22Rv1 (cell line): ENCODE measurements at regions not wholly inside any gene's neighbourhood (a gene's known extent, or its start where the extent isn't known, plus 50 kb on each side); places are given as distances from the start of the nearest gene placed in this dataset.

Experiments
- ZFX ChIP-seq: fragments of 450-650 bp; IDR thresholded peaks from 2 replicates; pipeline ENCODE4 v1.6.1; 2017; ENCODE audit warnings: antibody characterized with exemption, borderline replicate concordance
- TF ChIP-seq, protein P1 (sequence below): fragments of 450-650 bp; IDR thresholded peaks from 2 replicates; pipeline ENCODE4 v1.5.1; 2017; ENCODE audit warnings: mild to moderate bottlenecking

DNA sequence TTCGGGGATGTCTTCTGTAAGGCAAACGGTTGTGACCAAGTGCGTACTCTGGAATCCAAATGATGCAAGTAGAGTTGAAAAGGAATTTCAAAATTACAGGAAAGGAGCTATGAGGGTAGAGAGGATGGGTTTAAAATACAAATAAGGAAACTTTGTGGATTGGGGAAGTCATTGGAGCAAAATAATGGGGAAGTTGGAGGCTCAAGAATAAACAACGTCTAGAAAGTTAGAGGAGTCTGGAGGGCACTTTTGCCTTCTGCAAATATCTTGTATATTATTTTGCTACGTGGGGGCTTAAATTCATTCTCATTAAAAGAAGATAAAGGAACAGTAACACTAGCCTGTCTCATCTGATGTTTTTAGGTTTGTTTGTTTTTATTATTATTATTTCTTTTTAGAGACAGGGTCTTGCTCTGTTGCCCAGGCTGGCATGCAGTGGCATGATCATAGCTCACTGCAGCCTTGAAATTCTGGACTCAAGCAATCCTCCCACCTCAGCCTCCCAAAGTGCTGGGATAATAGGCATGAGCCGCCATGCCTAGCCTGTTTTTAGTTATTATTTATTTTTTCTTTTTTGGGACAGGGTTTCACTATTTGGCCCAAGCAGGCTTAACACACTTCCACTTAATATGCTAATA is 55.0 kb upstream of the TNFAIP3 start:
- TF ChIP-seq, protein P1, sequence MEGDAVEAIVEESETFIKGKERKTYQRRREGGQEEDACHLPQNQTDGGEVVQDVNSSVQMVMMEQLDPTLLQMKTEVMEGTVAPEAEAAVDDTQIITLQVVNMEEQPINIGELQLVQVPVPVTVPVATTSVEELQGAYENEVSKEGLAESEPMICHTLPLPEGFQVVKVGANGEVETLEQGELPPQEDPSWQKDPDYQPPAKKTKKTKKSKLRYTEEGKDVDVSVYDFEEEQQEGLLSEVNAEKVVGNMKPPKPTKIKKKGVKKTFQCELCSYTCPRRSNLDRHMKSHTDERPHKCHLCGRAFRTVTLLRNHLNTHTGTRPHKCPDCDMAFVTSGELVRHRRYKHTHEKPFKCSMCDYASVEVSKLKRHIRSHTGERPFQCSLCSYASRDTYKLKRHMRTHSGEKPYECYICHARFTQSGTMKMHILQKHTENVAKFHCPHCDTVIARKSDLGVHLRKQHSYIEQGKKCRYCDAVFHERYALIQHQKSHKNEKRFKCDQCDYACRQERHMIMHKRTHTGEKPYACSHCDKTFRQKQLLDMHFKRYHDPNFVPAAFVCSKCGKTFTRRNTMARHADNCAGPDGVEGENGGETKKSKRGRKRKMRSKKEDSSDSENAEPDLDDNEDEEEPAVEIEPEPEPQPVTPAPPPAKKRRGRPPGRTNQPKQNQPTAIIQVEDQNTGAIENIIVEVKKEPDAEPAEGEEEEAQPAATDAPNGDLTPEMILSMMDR: no peak
- no peak for TF ChIP-seq ZFX
